H1 (cell line): ENCODE measurements at regions not wholly inside any gene's neighbourhood (a gene's known extent, or its start where the extent isn't known, plus 50 kb on each side); places are given as distances from the start of the nearest gene placed in this dataset.

Experiments
- CTCF ChIA-PET: fragments of 300-600 bp; sonication (Branson Sonifier 250); formaldehyde crosslinking; loops from one replicate; lab custom pipeline; 2021; ENCODE audit not compliant: partially characterized antibody; lab: Charles Lee
- POLR2A ChIA-PET: fragments of 300-600 bp; sonication (Branson Sonifier 250); formaldehyde crosslinking; loops from one replicate; lab custom pipeline; 2021; ENCODE audit warnings: inconsistent platforms; ENCODE audit not compliant: partially characterized antibody; lab: Charles Lee
- DNase-seq, 2 experiments: peaks; one replicate each; pipeline versions ENCODE4 v3.0.0 to v3.0.0-alpha.2; 2010 to 2022; ENCODE audit warnings: low spot score in 2 of 2, low read depth in 1 of 2, mixed read lengths in 1 of 2
- FAIRE-seq: peaks from 2 replicates; lab custom pipeline; 2011; peaks lifted over from hg19 to GRCh38; lab: Jason Lieb, UNC
- H2AFZ ChIP-seq: 2 replicates; pipeline ENCODE4 v1.8.1; 2012; ENCODE audit warnings: low read length, inconsistent platforms
- H2AK5ac ChIP-seq: 2 replicates; pipeline ENCODE4 v1.6.1; 2013; ENCODE audit warnings: low read depth, low read length
- H2BK120ac ChIP-seq: replicated peaks from 2 replicates; pipeline ENCODE3; 2013; ENCODE audit warnings: low read depth, low read length, inconsistent platforms
- H2BK12ac ChIP-seq: 2 replicates; pipeline ENCODE4 v1.6.1; 2013; ENCODE audit warnings: low read depth, low read length
- H2BK15ac ChIP-seq: 2 replicates; pipeline ENCODE4 v1.6.1; 2013; ENCODE audit warnings: low read length
- H2BK20ac ChIP-seq: 2 replicates; pipeline ENCODE4 v1.6.1; 2013; ENCODE audit warnings: low read length
- H2BK5ac ChIP-seq: 2 replicates; pipeline ENCODE4 v1.6.1; 2013; ENCODE audit warnings: low read depth, low read length
- H3K14ac ChIP-seq: 2 replicates; pipeline ENCODE4 v1.6.1; 2013; ENCODE audit warnings: inconsistent platforms; ENCODE audit not compliant: insufficient read length
- H3K18ac ChIP-seq: 2 replicates; pipeline ENCODE4 v1.6.1; 2013; ENCODE audit warnings: low read length; ENCODE audit errors: extremely low read depth
- H3K23ac ChIP-seq: 2 replicates; pipeline ENCODE4 v1.6.1; 2013; ENCODE audit warnings: inconsistent platforms; ENCODE audit not compliant: insufficient read length
- H3K23me2 ChIP-seq: 2 replicates; pipeline ENCODE4 v1.6.1; 2013; ENCODE audit warnings: low read depth, low read length
- H3K27ac ChIP-seq: 2 replicates; pipeline ENCODE4 v1.6.1; 2011; ENCODE audit warnings: low read depth, low read length, inconsistent platforms
- H3K27me3 ChIP-seq, 4 experiments: replicated peaks in 1 of 4; 1 replicate in 1 of 4; 2 replicates in 3 of 4; pipeline versions ENCODE4 v1.6.1 to v1.8.1; 2011 to 2013; ENCODE audit warnings: low read length in 3 of 4, mild to moderate bottlenecking in 3 of 4, inconsistent platforms in 2 of 4, mixed read lengths in 2 of 4, moderate library complexity in 1 of 4; ENCODE audit not compliant: control insufficient read depth in 3 of 4, insufficient read depth in 3 of 4; ENCODE audit errors: extremely low read depth in 1 of 4
- H3K36me3 ChIP-seq, 4 experiments: 2 replicates each; pipeline versions ENCODE4 v1.6.1 to v1.8.1; 2011 to 2013; ENCODE audit warnings: mild to moderate bottlenecking in 4 of 4, low read length in 3 of 4, moderate library complexity in 2 of 4, control low read depth in 1 of 4, inconsistent platforms in 1 of 4; ENCODE audit not compliant: insufficient read depth in 4 of 4, control insufficient read depth in 2 of 4
- H3K4ac ChIP-seq: replicated peaks from 2 replicates; pipeline ENCODE3; 2013; ENCODE audit warnings: low read length, low read depth, mixed read lengths, inconsistent platforms; ENCODE audit not compliant: insufficient read length
- H3K4me1 ChIP-seq, 4 experiments: replicated peaks in 1 of 4; 1 replicate in 1 of 4; 2 replicates in 3 of 4; pipeline versions ENCODE4 v1.6.1 to v1.8.1; 2011 to 2013; ENCODE audit warnings: low read length in 3 of 4, inconsistent platforms in 2 of 4, mixed read lengths in 1 of 4; ENCODE audit not compliant: insufficient read depth in 4 of 4, control insufficient read depth in 3 of 4
- H3K4me2 ChIP-seq, 2 experiments: 2 replicates each; pipeline versions ENCODE4 v1.6.1 to v1.8.1; 2011 to 2013; ENCODE audit warnings: low read depth in 2 of 2, low read length in 2 of 2, control low read depth in 1 of 2, inconsistent platforms in 1 of 2, mild to moderate bottlenecking in 1 of 2; ENCODE audit not compliant: insufficient read depth in 1 of 2
- H3K4me3 ChIP-seq, 4 experiments: fragments of 200-600, 300-600 bp in 1 of 4; sonication (generic), shearing (Covaris generic), sonication (Bioruptor Twin) in 1 of 4; 2 replicates each; pipeline versions ENCODE4 v1.5.1 to v1.8.1; 2011 to 2016; ENCODE audit warnings: low read length in 4 of 4, low read depth in 3 of 4, control low read depth in 2 of 4, inconsistent platforms in 2 of 4, mild to moderate bottlenecking in 2 of 4, mixed read lengths in 1 of 4, moderate library complexity in 1 of 4; ENCODE audit not compliant: insufficient read depth in 2 of 4; ENCODE audit errors: extremely low read depth in 1 of 4
- H3K56ac ChIP-seq: replicated peaks from 2 replicates; pipeline ENCODE3; 2013; ENCODE audit warnings: low read depth, mild to moderate bottlenecking, mixed read lengths, low read length, inconsistent platforms; ENCODE audit not compliant: insufficient read length
- H3K79me1 ChIP-seq: 2 replicates; pipeline ENCODE4 v1.6.1; 2013; ENCODE audit warnings: low read depth, low read length, control low read depth
- H3K79me2 ChIP-seq, 2 experiments: 2 replicates each; pipeline versions ENCODE4 v1.6.1 to v1.8.1; 2012 to 2013; ENCODE audit warnings: low read length in 2 of 2, mild to moderate bottlenecking in 2 of 2, inconsistent platforms in 1 of 2; ENCODE audit not compliant: insufficient read depth in 2 of 2, control insufficient read depth in 1 of 2
- H3K9ac ChIP-seq, 4 experiments: replicated peaks in 1 of 4; 1 replicate in 1 of 4; 2 replicates in 3 of 4; pipeline versions ENCODE4 v1.6.1 to v1.8.1; 2011 to 2013; ENCODE audit warnings: low read depth in 3 of 4, low read length in 3 of 4, control low read depth in 2 of 4, mild to moderate bottlenecking in 2 of 4, moderate library complexity in 2 of 4, inconsistent platforms in 1 of 4; ENCODE audit errors: extremely low read depth in 1 of 4
- H3K9me3 ChIP-seq, 2 experiments: 2 replicates each; pipeline versions ENCODE4 v1.6.1 to v1.8.1; 2012 to 2013; ENCODE audit warnings: mild to moderate bottlenecking in 2 of 2, moderate library complexity in 2 of 2, control low read depth in 1 of 2, inconsistent platforms in 1 of 2, low read depth in 1 of 2, low read length in 1 of 2, mixed read lengths in 1 of 2; ENCODE audit not compliant: insufficient read depth in 2 of 2
- H4K20me1 ChIP-seq, 2 experiments: replicated peaks in 1 of 2; 2 replicates each; pipeline versions ENCODE3 to v1.8.1; 2011 to 2013; ENCODE audit warnings: inconsistent platforms in 2 of 2, low read length in 2 of 2, mild to moderate bottlenecking in 1 of 2; ENCODE audit not compliant: insufficient read depth in 2 of 2, control insufficient read depth in 1 of 2
- H4K5ac ChIP-seq: 2 replicates; pipeline ENCODE4 v1.6.1; 2013; ENCODE audit warnings: low read length, low read depth, mixed read lengths, inconsistent platforms; ENCODE audit not compliant: insufficient read length
- H4K8ac ChIP-seq: 2 replicates; pipeline ENCODE4 v1.8.0; 2013; ENCODE audit warnings: mild to moderate bottlenecking, moderate library complexity, low read length, inconsistent platforms; ENCODE audit not compliant: insufficient read depth; ENCODE audit errors: extremely low read depth
- H4K91ac ChIP-seq: replicated peaks from 2 replicates; pipeline ENCODE3; 2013; ENCODE audit warnings: low read length, mixed read lengths, inconsistent platforms; ENCODE audit not compliant: insufficient read length
- BACH1 ChIP-seq: IDR thresholded peaks from 2 replicates; pipeline ENCODE4 v1.6.1; 2012; ENCODE audit warnings: low read length, improper control_type of control experiment
- WGBS, 2 experiments: shearing (Covaris generic) in 1 of 2; methylation state at CpG; one replicate each; pipeline versions ENCODE4 v1.1.6 to v1.1.7; 2013 to 2015; ENCODE audit warnings: low lambda C conversion rate in 2 of 2, mixed read lengths in 2 of 2, inconsistent platforms in 1 of 2, low coverage in 1 of 2, missing lambda C conversion rate in 1 of 2; ENCODE audit not compliant: insufficient replicate concordance in 2 of 2, insufficient coverage in 1 of 2, insufficient read length in 1 of 2; ENCODE audit errors: extremely low coverage in 1 of 2, missing lambda C conversion rate in 1 of 2; 5-methylcytosine and 5-hydroxymethylcytosine counted together
- TF ChIP-seq, protein P1 (sequence below): IDR thresholded peaks from 2 replicates; pipeline ENCODE4 v1.6.1; 2011; ENCODE audit warnings: low read length, improper control_type of control experiment

DNA sequence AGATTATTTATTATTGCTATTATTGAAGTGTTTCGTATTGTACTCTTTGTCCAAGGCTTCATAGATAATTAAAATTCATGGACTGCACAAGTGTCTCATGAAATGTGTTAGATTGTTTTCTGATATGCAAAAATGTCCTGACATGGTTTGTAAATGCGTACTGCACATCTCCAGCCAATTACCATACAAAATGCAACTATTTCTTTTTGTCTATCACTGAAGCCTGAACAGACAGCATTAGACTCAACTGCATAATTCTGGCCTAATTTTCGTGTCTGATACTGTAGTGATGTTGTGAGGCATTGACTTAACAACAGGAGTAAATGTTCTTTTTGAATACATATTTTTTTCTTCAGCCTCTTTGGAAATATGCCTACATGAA is 498.2 kb upstream of the CD180 start:
- no peak for DNase-seq
- H3K9ac ChIP-seq, result no peak overlapping the region

More for the DNA sequence above, 498.2 kb upstream of the CD180 start:
- CTCF ChIA-PET, result no interaction called here
- H3K9me3 ChIP-seq, result peaks cover 0 to 3% of the 10 kb centered on the region in 2 experiments; a peak in 1 of 4 replicates
- no peaks in the 10 kb centered on the region for H3K79me2 ChIP-seq
- H3K27me3 ChIP-seq, result no peaks in the 10 kb centered on the region
- H2BK12ac ChIP-seq, result no peak overlapping the region
- H3K23ac ChIP-seq, result no peak overlapping the region
- H3K79me1 ChIP-seq, result no peaks in the 10 kb centered on the region
- TF ChIP-seq, protein P1, sequence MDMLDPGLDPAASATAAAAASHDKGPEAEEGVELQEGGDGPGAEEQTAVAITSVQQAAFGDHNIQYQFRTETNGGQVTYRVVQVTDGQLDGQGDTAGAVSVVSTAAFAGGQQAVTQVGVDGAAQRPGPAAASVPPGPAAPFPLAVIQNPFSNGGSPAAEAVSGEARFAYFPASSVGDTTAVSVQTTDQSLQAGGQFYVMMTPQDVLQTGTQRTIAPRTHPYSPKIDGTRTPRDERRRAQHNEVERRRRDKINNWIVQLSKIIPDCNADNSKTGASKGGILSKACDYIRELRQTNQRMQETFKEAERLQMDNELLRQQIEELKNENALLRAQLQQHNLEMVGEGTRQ, result no peak
- TF ChIP-seq BACH1, result no peak
- no peak overlapping the region for H2BK120ac ChIP-seq
- no peak overlapping the region for H2BK15ac ChIP-seq
- no peak overlapping the region for H3K56ac ChIP-seq
- H4K5ac ChIP-seq, result no peak overlapping the region
- 94% methylated on average over 3 of the region's 3 CpGs; no CpG with 5 or more reads in 1 of the 2 experiments for WGBS, 2 experiments
- FAIRE-seq, result no peak
- no peak overlapping the region for H3K4me2 ChIP-seq
- H4K20me1 ChIP-seq, result no peaks in the 10 kb centered on the region
- POLR2A ChIA-PET, result interaction anchor here (0.8 kb wide), 1 partner anchor 15 kb away, joined by 3 read pairs; no protein-coding TSS in a partner anchor
- no peak overlapping the region for H4K8ac ChIP-seq
- no peak overlapping the region for H2BK20ac ChIP-seq
- H2AFZ ChIP-seq, result no peak overlapping the region
- H3K4ac ChIP-seq, result no peak overlapping the region
- H3K18ac ChIP-seq, result no peak overlapping the region
- H2AK5ac ChIP-seq, result no peak overlapping the region
- H3K4me1 ChIP-seq, result no peaks in the 10 kb centered on the region
- no peak overlapping the region for H3K14ac ChIP-seq
- H3K4me3 ChIP-seq, result no peak overlapping the region
- no peaks in the 10 kb centered on the region; a peak in 1 of 8 replicates for H3K36me3 ChIP-seq
- no peak overlapping the region for H3K27ac ChIP-seq
- no peak overlapping the region for H4K91ac ChIP-seq
- H2BK5ac ChIP-seq, result no peak overlapping the region
- H3K23me2 ChIP-seq, result no peaks in the 10 kb centered on the region
